ENCODE measurements at regions not wholly inside any gene's neighbourhood (a gene's known extent, or its start where the extent isn't known, plus 50 kb on each side); places are given as distances from the start of the nearest gene placed in this dataset.

DNA sequence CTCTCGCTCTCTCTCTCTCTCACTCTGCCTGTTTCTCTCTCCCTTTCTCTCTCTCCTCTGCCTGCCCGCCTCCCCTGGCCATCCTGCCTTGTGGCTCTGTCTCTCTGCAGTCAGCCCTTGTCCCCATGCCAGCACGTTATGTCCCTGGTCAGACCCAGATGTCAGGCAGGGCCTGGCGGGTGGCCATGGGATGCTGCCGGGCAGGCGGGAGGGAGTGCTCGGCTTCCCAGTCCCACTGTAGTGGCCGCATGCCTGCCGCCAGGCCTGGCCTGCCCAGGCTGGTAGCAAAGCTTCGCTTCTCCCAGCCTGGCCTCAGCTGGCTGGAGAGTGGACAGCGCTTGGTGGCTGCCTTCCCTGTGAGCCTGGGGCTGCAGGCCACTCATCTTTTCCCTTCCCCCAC, 121.5 kb upstream of the ZNF716 start:
- H3K9me3 ChIP-seq (replicated peaks; ENCODE audit: control insufficient read depth, insufficient read depth, low read length), result peaks cover 4% of the 10 kb centered on the region
- H3K4me2 ChIP-seq (ENCODE audit: insufficient read depth, low read length), result no peak overlapping the region
- dilution Hi-C loops (cut with MboI; ENCODE audit: extremely low pct_ligation_motif_present, low sequenced_read_pairs) (no loop called here), intact Hi-C loops (cut with micrococcal nuclease) (no loop called here)
- DNase-seq (ENCODE audit: low read depth, low spot score), result no peak
- no peaks in the 10 kb centered on the region for H3K27me3 ChIP-seq (ENCODE audit: control insufficient read depth in 2 of 2, insufficient read depth in 2 of 2, low read length in 2 of 2)
- no peak for FAIRE-seq
- H3K9ac ChIP-seq (replicated peaks; ENCODE audit: extremely low read depth, insufficient read depth, low read length), result no peak overlapping the region
- H3K4me3 ChIP-seq (replicated peaks in 1 of 3; ENCODE audit: insufficient read depth in 1 of 3, low read depth in 1 of 3, low read length in 3 of 3), result no peak overlapping the region
- ChIA-PET POLR2A (no interaction called here), CTCF (no interaction called here)
- H3K36me3 ChIP-seq (ENCODE audit: control insufficient read depth in 2 of 2, extremely low read depth in 1 of 2, insufficient read depth in 2 of 2, low read length in 2 of 2), result no peaks in the 10 kb centered on the region
- no peaks in the 10 kb centered on the region for H3K79me2 ChIP-seq (ENCODE audit: control insufficient read depth, insufficient read depth, low read length)
- no peaks in the 10 kb centered on the region for H3K4me1 ChIP-seq (ENCODE audit: control insufficient read depth, extremely low read depth, insufficient read depth, low read length)
- H4K20me1 ChIP-seq (replicated peaks; ENCODE audit: control insufficient read depth, extremely low read depth, insufficient read depth, low read length), result no peaks in the 10 kb centered on the region
- TF ChIP-seq GATA2 (IDR thresholded peaks at IDR 0.05; ENCODE audit: insufficient read depth, insufficient read length, low read depth, low read length) (no peak), MAX (IDR thresholded peaks at IDR 0.05; ENCODE audit: insufficient read depth, insufficient read length) (no peak), POLR2A (IDR thresholded peaks at IDR 0.05; ENCODE audit: low read depth, low read length) (no peak), MYC (IDR thresholded peaks at IDR 0.05; ENCODE audit: low read depth, low read length) (no peak), FOS (IDR thresholded peaks at IDR 0.05; ENCODE audit: borderline replicate concordance, insufficient read depth, low read length) (no peak), JUN (IDR thresholded peaks at IDR 0.05; ENCODE audit: borderline replicate concordance, insufficient read depth, insufficient read length, low read depth) (no peak), EZH2 (IDR thresholded peaks at IDR 0.05; ENCODE audit: borderline replicate concordance, low read depth, low read length, severe bottlenecking) (no peak), POLR2AphosphoS5 (IDR thresholded peaks at IDR 0.05; ENCODE audit: insufficient read depth, low read depth, low read length) (no peak)
- TF ChIP-seq, protein P1, sequence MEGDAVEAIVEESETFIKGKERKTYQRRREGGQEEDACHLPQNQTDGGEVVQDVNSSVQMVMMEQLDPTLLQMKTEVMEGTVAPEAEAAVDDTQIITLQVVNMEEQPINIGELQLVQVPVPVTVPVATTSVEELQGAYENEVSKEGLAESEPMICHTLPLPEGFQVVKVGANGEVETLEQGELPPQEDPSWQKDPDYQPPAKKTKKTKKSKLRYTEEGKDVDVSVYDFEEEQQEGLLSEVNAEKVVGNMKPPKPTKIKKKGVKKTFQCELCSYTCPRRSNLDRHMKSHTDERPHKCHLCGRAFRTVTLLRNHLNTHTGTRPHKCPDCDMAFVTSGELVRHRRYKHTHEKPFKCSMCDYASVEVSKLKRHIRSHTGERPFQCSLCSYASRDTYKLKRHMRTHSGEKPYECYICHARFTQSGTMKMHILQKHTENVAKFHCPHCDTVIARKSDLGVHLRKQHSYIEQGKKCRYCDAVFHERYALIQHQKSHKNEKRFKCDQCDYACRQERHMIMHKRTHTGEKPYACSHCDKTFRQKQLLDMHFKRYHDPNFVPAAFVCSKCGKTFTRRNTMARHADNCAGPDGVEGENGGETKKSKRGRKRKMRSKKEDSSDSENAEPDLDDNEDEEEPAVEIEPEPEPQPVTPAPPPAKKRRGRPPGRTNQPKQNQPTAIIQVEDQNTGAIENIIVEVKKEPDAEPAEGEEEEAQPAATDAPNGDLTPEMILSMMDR (IDR thresholded peaks at IDR 0.05; ENCODE audit: extremely low read depth in 1 of 2, insufficient read depth in 1 of 2, low read depth in 1 of 2, low read length in 2 of 2), result no peak
- no peaks in the 10 kb centered on the region for H3K9me1 ChIP-seq (replicated peaks; ENCODE audit: control insufficient read depth, extremely low read depth, insufficient read depth, low read length)
- no peak overlapping the region for H2AFZ ChIP-seq (ENCODE audit: low read depth, low read length)
- no peak overlapping the region for H3K27ac ChIP-seq (ENCODE audit: insufficient read depth, low read depth, low read length)
- no TSS peak for BruUV-seq (replicated peaks)

Measured in endothelial cell of umbilical vein (primary cell).